ENCODE measurements at regions not wholly inside any gene's neighbourhood (a gene's known extent, or its start where the extent isn't known, plus 50 kb on each side); places are given as distances from the start of the nearest gene placed in this dataset.

DNA sequence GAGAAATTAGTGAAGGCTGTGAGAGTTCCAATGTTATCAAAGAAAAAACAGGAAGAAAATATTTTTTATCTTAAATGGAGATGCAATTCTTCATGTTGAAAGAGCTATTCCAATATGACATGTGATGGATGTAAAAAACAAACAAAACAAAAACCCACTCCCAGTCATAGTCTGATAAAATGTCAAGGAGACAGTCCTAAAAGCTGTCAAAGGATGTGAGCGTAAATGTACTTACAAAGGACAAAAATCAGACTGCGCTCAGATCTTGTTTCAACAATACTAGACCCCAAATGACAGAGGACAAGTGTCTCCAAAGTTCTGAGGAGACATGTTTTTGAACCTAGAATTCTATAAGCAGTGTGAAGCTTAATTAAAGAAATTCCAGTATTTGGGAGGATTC lies 265.8 kb downstream of the PLPP3 start:
- TF ChIP-seq, protein P1, sequence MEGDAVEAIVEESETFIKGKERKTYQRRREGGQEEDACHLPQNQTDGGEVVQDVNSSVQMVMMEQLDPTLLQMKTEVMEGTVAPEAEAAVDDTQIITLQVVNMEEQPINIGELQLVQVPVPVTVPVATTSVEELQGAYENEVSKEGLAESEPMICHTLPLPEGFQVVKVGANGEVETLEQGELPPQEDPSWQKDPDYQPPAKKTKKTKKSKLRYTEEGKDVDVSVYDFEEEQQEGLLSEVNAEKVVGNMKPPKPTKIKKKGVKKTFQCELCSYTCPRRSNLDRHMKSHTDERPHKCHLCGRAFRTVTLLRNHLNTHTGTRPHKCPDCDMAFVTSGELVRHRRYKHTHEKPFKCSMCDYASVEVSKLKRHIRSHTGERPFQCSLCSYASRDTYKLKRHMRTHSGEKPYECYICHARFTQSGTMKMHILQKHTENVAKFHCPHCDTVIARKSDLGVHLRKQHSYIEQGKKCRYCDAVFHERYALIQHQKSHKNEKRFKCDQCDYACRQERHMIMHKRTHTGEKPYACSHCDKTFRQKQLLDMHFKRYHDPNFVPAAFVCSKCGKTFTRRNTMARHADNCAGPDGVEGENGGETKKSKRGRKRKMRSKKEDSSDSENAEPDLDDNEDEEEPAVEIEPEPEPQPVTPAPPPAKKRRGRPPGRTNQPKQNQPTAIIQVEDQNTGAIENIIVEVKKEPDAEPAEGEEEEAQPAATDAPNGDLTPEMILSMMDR (conservative IDR thresholded peaks at IDR 0.05), result no peak
- peaks cover 4% of the 10 kb centered on the region for H3K36me3 Mint-ChIP-seq
- no peaks in the 10 kb centered on the region for H3K27me3 Mint-ChIP-seq
- no peak overlapping the region for H3K27ac Mint-ChIP-seq
- H3K4me1 Mint-ChIP-seq (ENCODE audit: unreplicated experiment), result peaks cover 17% of the 10 kb centered on the region
- no peaks in the 10 kb centered on the region for H3K9me3 Mint-ChIP-seq
- H3K4me3 Mint-ChIP-seq, result no peak overlapping the region
- DNase-seq (ENCODE audit: extremely low spot score, unreplicated experiment), result no peak

DNA sequence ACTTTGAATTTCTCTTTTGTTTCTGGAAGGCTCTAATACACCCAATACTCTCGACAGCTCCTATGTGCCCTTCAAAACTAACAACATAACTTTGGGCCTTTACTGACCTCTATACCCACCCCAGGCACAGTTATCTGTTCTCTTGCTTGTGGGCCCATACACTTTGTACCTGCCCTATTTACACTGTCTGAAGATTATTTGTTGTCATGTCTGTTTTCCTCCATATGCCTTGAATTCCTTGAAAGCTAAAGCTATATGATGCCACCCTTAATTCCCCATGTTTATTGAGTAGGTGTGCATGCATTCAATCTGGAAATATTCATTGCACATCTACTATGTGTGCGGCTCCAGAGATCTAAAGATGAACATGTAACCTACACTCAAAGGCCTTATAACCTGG lies 267.6 kb downstream of the PLPP3 start:
- DNase-seq (ENCODE audit: extremely low spot score, unreplicated experiment), result no peak
- TF ChIP-seq, protein P1 (conservative IDR thresholded peaks at IDR 0.05), result no peak
- H3K36me3 Mint-ChIP-seq, result peaks cover 4% of the 10 kb centered on the region
- H3K27ac Mint-ChIP-seq, result no peak overlapping the region
- peaks cover 5% of the 10 kb centered on the region for H3K9me3 Mint-ChIP-seq
- H3K4me1 Mint-ChIP-seq (ENCODE audit: unreplicated experiment), result peaks cover 17% of the 10 kb centered on the region
- no peak overlapping the region for H3K4me3 Mint-ChIP-seq
- no peaks in the 10 kb centered on the region for H3K27me3 Mint-ChIP-seq

DNA sequence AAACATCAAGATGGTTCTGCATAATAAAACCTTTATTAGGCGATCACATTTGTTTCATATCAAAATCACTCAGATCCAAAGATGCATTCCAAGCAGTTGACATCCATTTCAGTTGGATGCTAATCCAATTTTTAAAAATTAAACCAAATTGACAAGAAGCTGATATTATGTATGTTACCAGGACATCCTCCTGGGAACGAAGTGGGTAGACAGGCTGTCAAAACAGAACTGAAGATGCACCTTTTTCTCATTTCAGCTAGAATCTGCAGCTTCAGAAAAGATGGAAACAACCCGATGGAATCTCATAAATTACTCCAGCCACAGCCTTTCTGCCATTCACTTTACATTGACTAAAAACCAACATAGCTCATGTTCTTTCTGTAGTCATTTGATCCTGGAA lies 268.4 kb downstream of the PLPP3 start:
- Mint-ChIP-seq H3K4me3 (no peak overlapping the region), H3K27me3 (no peaks in the 10 kb centered on the region)

DNA sequence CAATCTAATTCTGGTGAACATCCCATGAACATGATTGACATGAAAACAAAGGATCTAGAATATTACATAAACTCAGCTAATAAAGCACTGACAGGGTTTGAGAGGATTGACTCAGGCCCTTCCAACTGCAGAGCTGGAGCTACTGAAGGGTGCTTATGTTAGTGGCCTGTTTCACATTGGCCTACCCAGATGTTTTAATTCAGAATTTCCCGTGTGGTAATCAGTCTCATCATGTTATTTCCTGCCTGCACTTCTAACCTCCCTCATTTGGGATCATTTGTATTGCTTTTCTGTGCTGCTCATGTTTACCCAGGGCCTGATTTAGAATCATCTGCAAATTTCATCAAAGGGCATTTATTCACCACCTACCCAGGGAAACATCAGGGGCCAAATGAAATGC lies 270.3 kb downstream of the PLPP3 start:
- Mint-ChIP-seq H3K36me3 (peaks cover 4% of the 10 kb centered on the region), H3K4me3 (no peak overlapping the region), H3K4me1 (ENCODE audit: unreplicated experiment) (peaks cover 17% of the 10 kb centered on the region), H3K9me3 (peaks cover 5% of the 10 kb centered on the region), H3K27ac (no peak overlapping the region), H3K27me3 (no peaks in the 10 kb centered on the region)
- TF ChIP-seq, protein P1 (conservative IDR thresholded peaks at IDR 0.05), result no peak
- DNase-seq (ENCODE audit: extremely low spot score, unreplicated experiment), result no peak

More for the DNA sequence above, 268.4 kb downstream of the PLPP3 start:
- Mint-ChIP-seq H3K4me1 (ENCODE audit: unreplicated experiment) (peaks cover 17% of the 10 kb centered on the region), H3K9me3 (peaks cover 5% of the 10 kb centered on the region), H3K27ac (no peak overlapping the region), H3K36me3 (peaks cover 4% of the 10 kb centered on the region)
- no peak for DNase-seq (ENCODE audit: extremely low spot score, unreplicated experiment)
- TF ChIP-seq, protein P1 (conservative IDR thresholded peaks at IDR 0.05), result no peak

DNA sequence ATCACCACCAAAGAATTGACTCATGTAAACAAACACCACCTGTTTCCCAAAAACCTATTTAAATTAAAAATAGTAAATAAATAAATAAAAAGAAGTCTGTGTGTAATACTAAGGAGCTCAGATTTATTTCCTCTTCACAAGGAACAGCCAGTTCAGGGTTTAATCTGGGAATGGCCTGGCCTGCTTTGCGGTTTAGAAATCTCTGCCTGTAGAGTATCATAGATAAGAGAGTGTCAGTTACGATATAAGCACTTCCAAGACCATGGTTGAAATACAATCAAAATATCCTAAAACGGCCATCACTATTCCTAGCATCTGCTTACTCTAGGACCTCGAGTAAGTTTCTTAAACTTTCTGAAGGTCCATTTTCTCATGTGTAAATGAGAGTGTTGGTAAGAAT lies 274.4 kb downstream of the PLPP3 start:
- no peaks in the 10 kb centered on the region for H3K36me3 Mint-ChIP-seq
- no peaks in the 10 kb centered on the region for H3K27me3 Mint-ChIP-seq
- no peak for DNase-seq (ENCODE audit: extremely low spot score, unreplicated experiment)
- no peak overlapping the region for H3K4me3 Mint-ChIP-seq
- peaks cover 5% of the 10 kb centered on the region for H3K9me3 Mint-ChIP-seq
- H3K4me1 Mint-ChIP-seq (ENCODE audit: unreplicated experiment), result peaks cover 7% of the 10 kb centered on the region
- TF ChIP-seq, protein P1 (conservative IDR thresholded peaks at IDR 0.05), result no peak
- H3K27ac Mint-ChIP-seq, result no peak overlapping the region

DNA sequence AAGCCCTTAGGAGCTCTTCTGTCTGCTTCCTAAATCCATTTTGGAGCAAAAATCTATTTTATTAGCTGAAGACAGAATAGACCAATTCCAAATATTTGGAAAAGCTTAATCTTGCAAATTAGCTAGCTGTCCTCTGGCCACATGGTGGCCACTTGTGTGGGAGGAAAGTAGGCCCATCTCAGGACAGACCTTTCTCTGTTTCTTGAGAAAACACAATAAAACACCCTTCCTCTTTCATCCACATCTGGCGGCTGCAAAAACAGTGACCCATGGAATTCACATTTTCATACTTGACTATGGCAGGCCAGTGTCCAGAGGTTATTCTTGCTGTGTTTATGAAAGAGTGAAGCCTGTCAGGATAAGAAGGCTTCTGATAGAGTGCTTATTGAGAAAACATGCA lies 275.6 kb downstream of the PLPP3 start:
- no peak for DNase-seq (ENCODE audit: extremely low spot score, unreplicated experiment)
- no peaks in the 10 kb centered on the region for H3K27me3 Mint-ChIP-seq
- no peak overlapping the region for H3K4me3 Mint-ChIP-seq
- no peaks in the 10 kb centered on the region for H3K4me1 Mint-ChIP-seq (ENCODE audit: unreplicated experiment)
- H3K36me3 Mint-ChIP-seq, result no peaks in the 10 kb centered on the region
- no peak overlapping the region for H3K27ac Mint-ChIP-seq
- peaks cover 5% of the 10 kb centered on the region for H3K9me3 Mint-ChIP-seq
- TF ChIP-seq, protein P1 (conservative IDR thresholded peaks at IDR 0.05), result no peak
